Activated CD4-positive, alpha-beta T cell treated with anti-CD3 and anti-CD28 coated beads for 4 hours (primary cell): ENCODE measurements at regions not wholly inside any gene's neighbourhood (a gene's known extent, or its start where the extent isn't known, plus 50 kb on each side); places are given as distances from the start of the nearest gene placed in this dataset.
"Not testable (repeated sequence)": the region's sequence is repeated elsewhere in the genome, so short reads cannot be mapped to it uniquely, and the experiment has no call there.

Experiments
- DNase-seq, 2 donors: peaks; one replicate each; pipeline ENCODE4 v3.0.0-alpha.2; 2020

GRCh38 chr4:184907810-184908209, 82.0 kb upstream of the ACSL1 start:
- no peak for DNase-seq

DNA sequence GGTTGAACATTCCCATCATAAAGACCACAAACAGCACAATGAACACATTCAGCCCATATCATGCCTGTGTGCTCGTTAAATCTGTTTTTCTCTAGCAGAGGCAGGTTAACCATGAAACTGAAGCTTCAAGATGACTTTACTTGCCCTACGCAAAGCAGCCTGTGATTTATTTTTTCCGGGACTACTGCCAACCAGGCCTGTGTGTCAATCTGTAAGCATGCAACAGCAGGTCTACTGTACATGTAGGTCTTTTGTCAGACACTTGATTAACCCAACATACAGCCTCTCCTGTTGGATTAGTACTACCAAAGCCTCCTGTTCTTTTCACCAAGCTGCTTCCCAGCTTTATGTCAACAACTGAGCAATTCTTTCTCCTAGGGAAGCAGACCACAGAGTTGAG, 85.5 kb upstream of the ACSL1 start:
- no peak for DNase-seq

GRCh38 chr4:184913356-184914143, 87.8 kb upstream of the ACSL1 start:
- DNase-seq, result no peak

DNA sequence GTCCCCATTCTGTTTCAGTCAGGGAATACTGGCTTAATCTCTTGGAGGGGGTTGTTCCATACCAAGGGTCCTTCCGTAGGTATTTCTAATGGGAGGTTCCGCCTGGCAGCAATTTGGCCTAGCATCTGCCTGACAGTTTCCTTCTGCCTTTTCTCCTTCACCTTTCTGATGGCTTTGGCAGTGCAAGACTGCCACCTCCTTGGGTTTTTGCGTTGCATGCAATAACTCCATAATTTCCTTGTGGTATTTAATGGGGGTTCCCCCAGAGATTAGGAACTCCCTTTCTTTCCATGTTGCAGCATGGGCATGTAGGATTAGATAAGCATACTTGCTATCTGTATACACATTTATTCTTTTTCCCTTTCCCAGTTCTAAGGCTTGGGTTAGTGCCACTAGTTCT, 93.0 kb upstream of the ACSL1 start:
- not testable (repeated sequence) for DNase-seq

GRCh38 chr4:184921456-184921855, 95.7 kb upstream of the ACSL1 start:
- DNase-seq, result no peak

DNA sequence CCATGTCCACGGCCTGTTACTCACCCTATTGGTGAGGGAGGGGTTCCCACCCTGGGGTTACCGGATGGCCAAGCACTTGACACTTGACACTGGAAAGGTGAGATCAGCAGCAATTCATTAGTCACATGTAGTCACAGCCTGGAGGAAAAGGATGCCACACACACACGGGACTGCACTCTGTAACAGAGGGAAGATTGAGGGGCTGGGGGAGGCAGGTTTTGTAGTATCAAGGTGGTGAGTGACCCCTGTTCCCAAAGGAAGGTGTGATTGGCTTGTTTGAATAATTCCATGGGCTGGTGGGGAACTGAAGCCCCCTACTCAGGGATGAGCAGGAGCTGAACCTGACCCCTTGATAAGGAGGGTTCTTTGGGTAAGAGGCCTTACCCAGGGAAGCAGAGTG, 96.0 kb upstream of the HELT start:
- DNase-seq, result no peak

- no peak for DNase-seq
Measured at GRCh38 chr4:184924516-184924915, 93.8 kb upstream of the HELT start.

DNA sequence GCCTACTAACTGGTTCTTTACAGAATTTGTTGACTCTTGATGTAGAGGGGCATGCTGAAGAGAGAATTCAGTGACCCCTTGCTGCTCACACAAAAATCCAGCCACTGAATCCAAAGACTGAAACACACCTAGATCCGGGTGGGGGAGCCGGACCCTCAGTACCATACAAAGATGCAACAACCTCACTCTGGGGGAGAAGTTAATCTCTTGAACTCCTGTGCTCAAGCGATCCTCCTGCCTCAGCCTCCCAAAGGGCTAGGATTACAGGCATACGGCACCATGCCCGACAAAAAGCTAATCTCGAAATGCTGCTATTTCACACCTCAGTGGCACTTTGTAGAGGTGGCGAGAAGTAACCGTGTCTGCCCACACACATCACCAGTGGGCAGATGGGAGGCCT, 88.8 kb upstream of the HELT start:
- no peak for DNase-seq

DNA sequence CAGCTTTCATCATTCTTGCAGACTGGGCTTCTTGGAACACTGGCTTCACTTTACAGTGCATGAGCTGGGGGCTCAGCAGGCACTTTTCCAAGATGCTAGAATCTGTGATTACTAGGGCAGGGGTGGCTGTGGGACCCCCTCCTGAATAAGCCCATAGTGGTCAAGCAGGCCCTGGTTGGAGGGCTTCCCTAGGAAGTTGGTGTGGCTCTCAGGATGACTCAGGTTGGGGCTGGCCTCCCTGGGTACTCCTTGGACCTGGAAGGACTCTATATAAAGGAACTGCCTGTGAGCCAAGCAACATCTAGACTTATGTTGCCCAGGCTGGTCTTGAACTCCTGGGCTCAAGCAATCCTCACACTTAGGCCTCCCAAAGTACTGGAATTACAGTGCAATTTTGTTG, 88.3 kb upstream of the HELT start:
- DNase-seq, result no peak

DNA sequence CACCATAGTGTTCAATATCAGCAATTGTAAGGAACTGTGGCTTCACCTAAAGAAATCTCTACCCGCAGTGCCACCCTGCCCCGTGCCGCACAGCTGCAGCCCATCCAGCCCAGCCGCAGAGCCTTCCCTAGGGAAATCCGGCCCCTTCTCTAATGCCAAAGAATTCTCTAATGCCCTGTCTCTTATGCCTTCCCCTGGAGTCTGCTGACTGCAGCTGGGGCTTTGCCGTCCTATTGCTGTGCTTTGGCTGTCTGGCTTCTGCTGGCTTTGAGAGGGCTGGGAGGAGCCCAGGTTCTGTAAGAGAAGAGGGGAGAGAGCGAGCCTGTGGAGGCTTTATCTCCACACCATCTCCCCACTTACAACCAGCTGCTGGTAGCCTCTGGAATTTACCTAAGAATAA, 85.9 kb upstream of the HELT start:
- no peak for DNase-seq

- no peak for DNase-seq
Measured at GRCh38 chr4:184933311-184933710, 85.0 kb upstream of the HELT start.

DNA sequence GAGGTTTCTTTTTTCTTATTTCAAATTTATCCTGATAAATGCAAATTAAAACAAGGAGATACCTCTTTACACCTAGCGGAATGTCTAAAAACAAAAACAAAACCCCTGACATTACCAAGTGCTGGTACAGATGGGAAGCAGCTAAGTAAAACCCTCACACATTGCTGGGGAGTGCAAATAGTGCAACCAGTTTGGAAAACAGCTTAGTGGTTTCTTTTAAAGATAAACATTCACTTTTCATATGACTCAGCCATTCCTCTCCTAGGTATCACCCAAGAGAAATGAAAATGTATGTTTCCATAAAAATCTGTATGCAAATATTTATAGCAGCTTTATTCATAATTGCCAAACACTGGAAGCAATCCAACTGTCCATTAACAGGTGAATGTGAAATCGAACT, 84.1 kb upstream of the HELT start:
- DNase-seq, result no peak

DNA sequence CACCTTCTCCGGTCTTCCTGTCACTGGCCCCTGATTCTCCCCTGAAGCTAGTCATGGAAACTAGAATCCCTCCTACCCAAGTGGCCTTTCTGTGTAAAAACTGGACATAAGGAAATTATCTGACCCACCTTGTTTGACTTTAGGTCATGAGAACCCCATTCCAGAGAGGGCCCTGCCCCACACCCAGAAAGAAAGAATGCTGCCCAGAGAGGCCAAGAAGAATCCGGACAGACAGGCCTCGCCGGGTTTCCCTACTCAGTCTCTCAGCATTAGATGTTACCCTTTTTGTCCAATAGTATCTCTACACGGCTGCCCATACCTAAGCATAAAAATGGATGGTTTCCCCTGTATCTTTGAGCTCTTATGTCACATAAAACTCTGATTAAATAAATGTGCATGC, 83.3 kb upstream of the HELT start:
- DNase-seq, result no peak

DNA sequence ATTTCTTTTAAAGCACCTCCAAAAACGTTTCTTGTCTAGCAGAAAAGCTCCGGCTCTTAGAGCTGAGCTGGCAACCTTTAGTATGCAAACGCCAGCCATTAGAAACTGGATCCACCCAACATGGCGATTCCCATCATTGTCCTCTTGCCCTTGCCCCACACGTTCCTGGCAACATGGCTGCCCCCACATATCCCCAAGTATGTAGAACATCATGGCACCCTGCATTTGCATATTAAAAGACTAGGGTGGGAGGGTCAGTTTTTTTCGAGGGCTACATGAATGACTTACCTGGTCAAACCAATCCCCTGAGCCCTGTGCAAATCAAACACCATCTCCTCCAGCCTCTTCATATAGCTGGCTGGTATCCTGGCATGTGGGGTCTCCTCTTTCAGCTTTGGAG, 82.2 kb upstream of the HELT start:
- DNase-seq, result no peak

DNA sequence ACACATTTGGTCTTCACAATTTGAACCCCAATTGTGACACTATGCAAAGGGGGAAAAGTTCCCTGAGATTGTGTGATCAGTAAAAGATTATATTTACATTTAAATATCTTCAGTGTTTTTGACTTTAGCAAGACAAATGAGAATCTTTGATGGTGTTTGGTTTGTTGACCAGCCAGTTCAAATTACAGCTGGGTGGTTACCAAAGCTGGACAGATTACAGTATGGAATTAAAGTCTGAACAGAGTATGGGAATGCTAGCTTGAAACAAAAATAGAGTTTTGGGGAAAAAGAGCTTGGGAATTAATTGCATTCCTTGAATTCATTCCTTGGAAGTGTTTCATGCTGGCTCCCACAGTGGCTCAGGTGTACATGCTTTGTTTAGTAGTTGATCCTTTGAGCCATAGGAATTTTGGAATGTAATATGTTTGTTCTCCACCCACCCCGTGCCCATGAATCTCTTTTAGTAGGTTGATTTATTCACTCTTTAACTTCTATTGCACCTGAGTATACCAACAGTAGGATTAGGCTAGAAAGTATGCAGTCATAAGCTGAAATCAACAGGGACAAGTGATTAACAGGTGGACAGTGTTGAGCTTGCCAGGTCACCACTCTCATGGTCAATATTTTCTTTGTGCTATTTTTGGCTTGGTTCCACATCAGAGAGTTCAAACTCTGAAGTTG, 81.1 kb upstream of the HELT start:
- no peak for DNase-seq

DNA sequence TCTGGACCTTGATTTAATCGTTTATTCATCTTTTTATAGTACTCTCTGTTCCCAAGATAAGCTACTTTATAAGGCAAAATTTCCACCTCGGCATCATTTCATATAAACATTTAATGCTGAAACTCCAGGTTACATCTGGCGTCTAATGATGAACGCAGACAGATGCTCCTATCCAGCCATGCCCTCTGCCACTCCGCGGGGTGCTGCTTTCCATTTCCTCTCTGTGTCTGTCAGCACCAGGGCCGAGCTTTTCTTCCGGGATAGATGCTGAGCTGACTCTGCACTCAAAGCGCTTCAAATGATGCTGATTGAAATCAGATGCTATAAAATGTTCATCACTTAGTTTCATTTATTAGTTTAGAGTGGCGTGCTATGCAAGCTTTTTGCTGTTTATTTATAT, 80.5 kb upstream of the HELT start:
- DNase-seq, result no peak

DNA sequence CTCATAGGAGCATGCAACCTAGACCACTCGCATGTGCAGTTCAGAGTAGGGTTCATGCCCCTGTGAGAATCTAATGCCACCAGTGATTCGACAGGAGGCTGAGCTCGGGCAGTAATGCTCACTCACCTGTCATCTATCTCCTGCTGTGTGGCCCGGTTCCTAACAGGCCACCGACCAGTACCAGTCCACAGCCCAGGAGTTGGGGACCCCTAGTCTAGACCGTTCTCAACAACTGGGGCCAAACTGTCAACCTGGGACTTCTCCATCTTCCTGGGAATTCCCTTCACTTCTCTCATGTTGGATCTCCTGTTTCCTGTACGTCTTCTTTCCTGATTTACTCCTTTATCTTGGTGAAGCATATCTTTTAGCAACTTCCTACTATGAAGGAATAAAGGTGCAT, 79.4 kb upstream of the HELT start:
- DNase-seq, result no peak

- no peak for DNase-seq
Measured at GRCh38 chr4:184939978-184940377, 78.3 kb upstream of the HELT start.

DNA sequence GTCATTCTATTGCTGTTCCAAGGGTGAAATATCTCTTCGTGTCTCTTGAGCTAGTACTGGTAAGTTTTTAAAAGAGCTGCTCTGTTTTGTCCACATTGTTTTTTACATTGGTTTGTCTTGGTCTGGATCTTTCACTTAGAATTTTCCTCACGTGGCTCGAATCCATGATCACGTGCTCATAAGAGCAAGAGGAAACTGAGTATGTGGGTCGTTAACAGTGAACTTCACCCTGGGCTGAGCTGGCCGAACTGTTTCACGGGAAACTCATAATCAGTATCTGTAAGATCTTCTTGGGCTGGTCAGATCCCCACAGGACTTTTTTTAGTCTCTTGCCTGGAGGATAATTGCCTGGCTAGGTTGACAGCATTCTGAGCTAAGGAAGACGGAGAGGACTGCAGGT, 77.8 kb upstream of the HELT start:
- no peak for DNase-seq

DNA sequence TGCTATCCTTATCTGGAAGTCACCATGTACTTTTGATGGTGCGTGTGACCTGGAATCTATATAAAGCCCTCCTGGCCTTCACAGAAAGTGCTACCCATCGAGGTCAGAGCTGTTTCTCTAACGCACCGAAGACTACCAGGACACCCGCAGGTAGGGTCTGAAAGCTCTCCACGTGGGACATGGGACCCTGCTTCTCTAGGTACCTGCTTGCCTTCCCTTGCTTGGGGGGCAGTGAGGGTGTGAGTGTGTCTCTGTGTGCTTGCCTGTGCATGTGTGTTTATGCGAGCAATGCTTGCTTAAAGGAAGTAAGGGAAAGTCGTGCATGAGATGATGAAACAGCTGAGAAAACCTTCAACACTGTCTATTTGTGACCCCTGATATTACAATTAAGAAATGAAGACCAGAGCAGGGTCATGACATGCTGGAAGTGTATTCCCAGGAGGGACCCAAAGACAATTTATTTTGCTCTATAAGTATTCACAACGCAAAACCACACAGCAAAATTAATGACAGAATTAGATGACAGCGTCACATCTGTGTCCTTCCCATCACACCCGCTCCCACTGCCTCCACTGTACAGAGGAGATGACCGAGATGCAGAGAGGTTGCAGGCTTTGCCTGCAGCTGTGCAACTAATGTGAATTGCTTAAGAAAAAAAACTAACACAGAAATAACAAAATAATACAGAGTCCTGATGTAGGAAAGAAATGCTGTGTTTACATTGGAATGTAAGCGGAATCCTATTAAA, 76.4 kb upstream of the HELT start:
- no peak for DNase-seq

- DNase-seq, result no peak
Measured at GRCh38 chr4:184942444-184943425, 75.6 kb upstream of the HELT start.

GRCh38 chr4:184949020-184949419, 69.3 kb upstream of the HELT start:
- no peak for DNase-seq
